ENCODE measurements at regions not wholly inside any gene's neighbourhood (a gene's known extent, or its start where the extent isn't known, plus 50 kb on each side); places are given as distances from the start of the nearest gene placed in this dataset.

GRCh38 chr5:147036691-147037245 lies 158.2 kb upstream of the PPP2R2B start:
- TF ChIP-seq MAX (IDR thresholded peaks at IDR 0.05) (no peak), TAF1 (IDR thresholded peaks at IDR 0.05; ENCODE audit: low read depth) (no peak), TCF12 (IDR thresholded peaks at IDR 0.05; ENCODE audit: low read depth) (no peak), EP300 (IDR thresholded peaks at IDR 0.05; ENCODE audit: borderline replicate concordance) (no peak), CEBPB (IDR thresholded peaks at IDR 0.05) (no peak), YY1 (IDR thresholded peaks at IDR 0.05; ENCODE audit: low read depth) (no peak), RAD21 (IDR thresholded peaks at IDR 0.05; ENCODE audit: low read depth) (no peak), EGR1 (IDR thresholded peaks at IDR 0.05) (no peak), CREB1 (IDR thresholded peaks at IDR 0.05; ENCODE audit: low read depth) (no peak), NFIC (IDR thresholded peaks at IDR 0.05) (no peak), TEAD4 (IDR thresholded peaks at IDR 0.05) (no peak)
- TF ChIP-seq, protein P1, sequence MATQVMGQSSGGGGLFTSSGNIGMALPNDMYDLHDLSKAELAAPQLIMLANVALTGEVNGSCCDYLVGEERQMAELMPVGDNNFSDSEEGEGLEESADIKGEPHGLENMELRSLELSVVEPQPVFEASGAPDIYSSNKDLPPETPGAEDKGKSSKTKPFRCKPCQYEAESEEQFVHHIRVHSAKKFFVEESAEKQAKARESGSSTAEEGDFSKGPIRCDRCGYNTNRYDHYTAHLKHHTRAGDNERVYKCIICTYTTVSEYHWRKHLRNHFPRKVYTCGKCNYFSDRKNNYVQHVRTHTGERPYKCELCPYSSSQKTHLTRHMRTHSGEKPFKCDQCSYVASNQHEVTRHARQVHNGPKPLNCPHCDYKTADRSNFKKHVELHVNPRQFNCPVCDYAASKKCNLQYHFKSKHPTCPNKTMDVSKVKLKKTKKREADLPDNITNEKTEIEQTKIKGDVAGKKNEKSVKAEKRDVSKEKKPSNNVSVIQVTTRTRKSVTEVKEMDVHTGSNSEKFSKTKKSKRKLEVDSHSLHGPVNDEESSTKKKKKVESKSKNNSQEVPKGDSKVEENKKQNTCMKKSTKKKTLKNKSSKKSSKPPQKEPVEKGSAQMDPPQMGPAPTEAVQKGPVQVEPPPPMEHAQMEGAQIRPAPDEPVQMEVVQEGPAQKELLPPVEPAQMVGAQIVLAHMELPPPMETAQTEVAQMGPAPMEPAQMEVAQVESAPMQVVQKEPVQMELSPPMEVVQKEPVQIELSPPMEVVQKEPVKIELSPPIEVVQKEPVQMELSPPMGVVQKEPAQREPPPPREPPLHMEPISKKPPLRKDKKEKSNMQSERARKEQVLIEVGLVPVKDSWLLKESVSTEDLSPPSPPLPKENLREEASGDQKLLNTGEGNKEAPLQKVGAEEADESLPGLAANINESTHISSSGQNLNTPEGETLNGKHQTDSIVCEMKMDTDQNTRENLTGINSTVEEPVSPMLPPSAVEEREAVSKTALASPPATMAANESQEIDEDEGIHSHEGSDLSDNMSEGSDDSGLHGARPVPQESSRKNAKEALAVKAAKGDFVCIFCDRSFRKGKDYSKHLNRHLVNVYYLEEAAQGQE (IDR thresholded peaks at IDR 0.05; ENCODE audit: low read depth), result no peak

Data from Ishikawa (cell line).